ENCODE measurements at regions not wholly inside any gene's neighbourhood (a gene's known extent, or its start where the extent isn't known, plus 50 kb on each side); places are given as distances from the start of the nearest gene placed in this dataset.

DNA sequence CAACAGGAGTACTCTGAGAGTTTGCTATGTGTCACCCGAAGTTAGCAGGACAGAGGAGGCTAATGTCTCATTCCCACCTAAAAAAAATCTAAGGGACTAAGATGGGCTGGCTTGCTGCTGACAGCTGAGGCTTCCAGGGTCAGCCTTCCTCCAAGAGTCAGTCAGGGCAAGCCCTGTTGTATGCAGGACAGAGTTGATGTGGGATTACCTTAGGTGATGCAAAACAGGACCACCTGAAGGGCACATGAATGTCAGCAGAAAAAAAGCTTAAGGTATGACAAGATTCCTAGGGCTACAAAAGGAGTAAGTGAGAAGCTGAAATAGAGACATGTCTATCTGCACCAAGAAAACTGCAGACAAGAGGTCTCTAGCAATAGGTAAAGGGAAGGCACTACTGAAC lies 151.5 kb downstream of the NHLRC3 start:
- TF ChIP-seq CTCF (IDR thresholded peaks at IDR 0.05) = no peak
- no peak for TF ChIP-seq POLR2A (IDR thresholded peaks at IDR 0.05)
